B cell (primary cell): ENCODE measurements at regions not wholly inside any gene's neighbourhood (a gene's known extent, or its start where the extent isn't known, plus 50 kb on each side); places are given as distances from the start of the nearest gene placed in this dataset.

ENCODE experiments used
- ATAC-seq: fragments of 200-7000 bp; cut with Tn5 transposase; one replicate; pipeline ENCODE4 v1.10.0; 2021; ENCODE audit warnings: low read depth, mild to moderate bottlenecking, moderate number of reproducible peaks, moderate library complexity
- CTCF ChIA-PET: fragments of 350-600 bp; sonication (Branson Sonifier 250); formaldehyde crosslinking; loops from one replicate; lab custom pipeline; 2021; ENCODE audit warnings: antibody characterized with exemption, inconsistent platforms; lab: Charles Lee
- POLR2A ChIA-PET: fragments of 350-600 bp; sonication (Branson Sonifier 250); formaldehyde crosslinking; loops from one replicate; lab custom pipeline; 2021; ENCODE audit warnings: antibody characterized with exemption; lab: Charles Lee
- DNase-seq: peaks from one replicate; pipeline ENCODE4 v3.0.0; 2013
- H2AFZ ChIP-seq: 2 replicates; pipeline ENCODE4 v1.6.1; 2012; ENCODE audit warnings: mild to moderate bottlenecking, low read depth, low read length; ENCODE audit not compliant: insufficient read depth, poor library complexity, severe bottlenecking
- H3K27ac ChIP-seq, 2 donors: 1 replicate in 1 of 2; 2 replicates in 1 of 2; pipeline ENCODE4 v1.5.1; 2012 to 2013; ENCODE audit warnings: low read length in 2 of 2, mild to moderate bottlenecking in 2 of 2, moderate library complexity in 1 of 2
- H3K27me3 ChIP-seq, 4 experiments: fragments of 200-600 bp in 1 of 4; sonication (generic) in 1 of 4; replicated peaks in 1 of 4; 1 replicate in 2 of 4; 2 replicates in 2 of 4; pipeline versions ENCODE4 v1.6.1 to v1.7.0; 2013 to 2016; ENCODE audit warnings: low read length in 3 of 4, mild to moderate bottlenecking in 2 of 4, mixed read lengths in 1 of 4, moderate library complexity in 1 of 4; ENCODE audit not compliant: insufficient read depth in 4 of 4, control insufficient read depth in 3 of 4; ENCODE audit errors: control extremely low read depth in 1 of 4
- H3K36me3 ChIP-seq, 2 experiments: replicated peaks in 1 of 2; 1 replicate in 1 of 2; 2 replicates in 1 of 2; pipeline versions ENCODE4 v1.6.1 to v1.7.1; 2013; ENCODE audit warnings: low read length in 1 of 2; ENCODE audit not compliant: insufficient read depth in 2 of 2, control insufficient read depth in 1 of 2; ENCODE audit errors: control extremely low read depth in 1 of 2, extremely low read depth in 1 of 2
- H3K4me1 ChIP-seq, 2 donors: fragments of 200-600 bp in 1 of 2; sonication (generic) in 1 of 2; 1 replicate in 1 of 2; 2 replicates in 1 of 2; pipeline versions ENCODE4 v1.5.1 to v1.6.1; 2013 to 2017; ENCODE audit warnings: low read length in 2 of 2; ENCODE audit not compliant: control insufficient read depth in 2 of 2, insufficient read depth in 2 of 2
- H3K4me2 ChIP-seq: replicated peaks from 2 replicates; pipeline ENCODE3; 2012; ENCODE audit warnings: mild to moderate bottlenecking, low read depth, low read length; ENCODE audit not compliant: poor library complexity, severe bottlenecking
- H3K4me3 ChIP-seq, 5 experiments: fragments of 200-600 bp in 1 of 5; sonication (generic) in 1 of 5; 1 replicate in 3 of 5; 2 replicates in 2 of 5; pipeline versions ENCODE4 v1.5.1 to v1.7.0; 2011 to 2016; ENCODE audit warnings: low read length in 4 of 5, mild to moderate bottlenecking in 4 of 5, low read depth in 2 of 5, control low read depth in 1 of 5, moderate library complexity in 1 of 5; ENCODE audit not compliant: insufficient read depth in 1 of 5; ENCODE audit errors: control extremely low read depth in 1 of 5, extremely low read depth in 1 of 5
- H3K79me2 ChIP-seq: fragments of 200-600 bp; sonication (generic); one replicate; pipeline ENCODE4 v1.6.0; 2016; ENCODE audit warnings: low read length; ENCODE audit not compliant: control insufficient read depth, insufficient read depth
- H3K9ac ChIP-seq: fragments of 200-600 bp; sonication (generic); 2 replicates; pipeline ENCODE4 v1.6.1; 2017; ENCODE audit warnings: mild to moderate bottlenecking, low read length, moderate library complexity
- H3K9me3 ChIP-seq, 3 donors: one replicate each; pipeline versions ENCODE4 v1.6.1 to v1.7.1; 2013; ENCODE audit warnings: low read length in 2 of 3; ENCODE audit not compliant: control insufficient read depth in 2 of 3, insufficient read depth in 1 of 3; ENCODE audit errors: control extremely low read depth in 1 of 3
- H4K20me1 ChIP-seq: 2 replicates; pipeline ENCODE4 v1.6.0; 2012; ENCODE audit warnings: mild to moderate bottlenecking, low read length; ENCODE audit not compliant: insufficient read depth, control insufficient read depth, poor library complexity, severe bottlenecking
- H3K27ac Mint-ChIP-seq: one replicate; pipeline ENCODE4 v1.8.0; 2021; ENCODE audit warnings: mixed read lengths
- H3K27me3 Mint-ChIP-seq: one replicate; pipeline ENCODE4 v1.8.0; 2021; ENCODE audit warnings: mixed read lengths
- H3K4me1 Mint-ChIP-seq: one replicate; pipeline ENCODE4 v1.8.0; 2021; ENCODE audit warnings: mixed read lengths
- H3K4me3 Mint-ChIP-seq: one replicate; pipeline ENCODE4 v1.8.0; 2021; ENCODE audit warnings: mixed read lengths
- H3K9me3 Mint-ChIP-seq: one replicate; pipeline ENCODE4 v1.8.0; 2022; ENCODE audit warnings: mixed read lengths; ENCODE audit not compliant: insufficient read depth
- EZH2 ChIP-seq: IDR thresholded peaks from 2 replicates; pipeline ENCODE4 v1.6.1; 2012; ENCODE audit warnings: borderline replicate concordance, low read depth, mild to moderate bottlenecking, moderate library complexity, low read length; ENCODE audit not compliant: insufficient read depth, poor library complexity, severe bottlenecking
- WGBS: methylation state at CpG from one replicate; pipeline ENCODE4 v1.1.5; 2013; ENCODE audit warnings: missing lambda C conversion rate; ENCODE audit not compliant: insufficient coverage; 5-methylcytosine and 5-hydroxymethylcytosine counted together
- intact Hi-C: fragments of 100-400 bp; cut with micrococcal nuclease; formaldehyde crosslinking; loops from one replicate; pipeline ENCODE4 v1.10.0; 2022
- TF ChIP-seq, protein P1 (sequence below): fragments of 200-600 bp; IDR thresholded peaks from one replicate; pipeline ENCODE4 v1.8.0; 2022; ENCODE audit warnings: antibody characterized with exemption, mild to moderate bottlenecking

GRCh38 chr1:29943034-29943433 is 706.7 kb downstream of the PTPRU start:
- Mint-ChIP-seq H3K4me3 (no peak overlapping the region), H3K27ac (no peak overlapping the region), H3K4me1 (no peaks in the 10 kb centered on the region), H3K9me3 (no peaks in the 10 kb centered on the region), H3K27me3 (peaks cover 10% of the 10 kb centered on the region)
- H3K79me2 ChIP-seq, result no peaks in the 10 kb centered on the region
- 83% methylated on average over 2 of the region's 2 CpGs for WGBS
- H3K9me3 ChIP-seq, result peaks cover 0 to 4% (median 0%) of the 10 kb centered on the region in 3 donors
- no peak overlapping the region for H3K9ac ChIP-seq
- H3K27ac ChIP-seq, result no peak overlapping the region
- POLR2A ChIA-PET, result no interaction called here
- H3K4me3 ChIP-seq, result no peak overlapping the region
- no peak for TF ChIP-seq EZH2
- TF ChIP-seq, protein P1, sequence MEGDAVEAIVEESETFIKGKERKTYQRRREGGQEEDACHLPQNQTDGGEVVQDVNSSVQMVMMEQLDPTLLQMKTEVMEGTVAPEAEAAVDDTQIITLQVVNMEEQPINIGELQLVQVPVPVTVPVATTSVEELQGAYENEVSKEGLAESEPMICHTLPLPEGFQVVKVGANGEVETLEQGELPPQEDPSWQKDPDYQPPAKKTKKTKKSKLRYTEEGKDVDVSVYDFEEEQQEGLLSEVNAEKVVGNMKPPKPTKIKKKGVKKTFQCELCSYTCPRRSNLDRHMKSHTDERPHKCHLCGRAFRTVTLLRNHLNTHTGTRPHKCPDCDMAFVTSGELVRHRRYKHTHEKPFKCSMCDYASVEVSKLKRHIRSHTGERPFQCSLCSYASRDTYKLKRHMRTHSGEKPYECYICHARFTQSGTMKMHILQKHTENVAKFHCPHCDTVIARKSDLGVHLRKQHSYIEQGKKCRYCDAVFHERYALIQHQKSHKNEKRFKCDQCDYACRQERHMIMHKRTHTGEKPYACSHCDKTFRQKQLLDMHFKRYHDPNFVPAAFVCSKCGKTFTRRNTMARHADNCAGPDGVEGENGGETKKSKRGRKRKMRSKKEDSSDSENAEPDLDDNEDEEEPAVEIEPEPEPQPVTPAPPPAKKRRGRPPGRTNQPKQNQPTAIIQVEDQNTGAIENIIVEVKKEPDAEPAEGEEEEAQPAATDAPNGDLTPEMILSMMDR, result no peak
- DNase-seq, result no peak
- no peak for ATAC-seq
- no peaks in the 10 kb centered on the region for H3K36me3 ChIP-seq
- H3K27me3 ChIP-seq, result no peaks in the 10 kb centered on the region
- no peak overlapping the region for H2AFZ ChIP-seq
- CTCF ChIA-PET, result no interaction called here
- intact Hi-C loops, result no loop called here
- no peak overlapping the region for H3K4me2 ChIP-seq
- no peaks in the 10 kb centered on the region for H4K20me1 ChIP-seq
- H3K4me1 ChIP-seq, result no peaks in the 10 kb centered on the region

GRCh38 chr1:29939079-29939478 is 702.8 kb downstream of the PTPRU start:
- H3K36me3 ChIP-seq, result no peaks in the 10 kb centered on the region
- H3K4me2 ChIP-seq, result no peak overlapping the region
- intact Hi-C loops, result no loop called here
- no peak overlapping the region for H3K4me3 ChIP-seq
- ATAC-seq (no peak), DNase-seq (no peak)
- Mint-ChIP-seq H3K27me3 (peaks cover 10% of the 10 kb centered on the region), H3K27ac (no peak overlapping the region), H3K4me1 (no peaks in the 10 kb centered on the region), H3K9me3 (no peaks in the 10 kb centered on the region), H3K4me3 (no peak overlapping the region)
- WGBS, result 63% methylated on average over 2 of the region's 2 CpGs
- peaks cover 0 to 4% (median 0%) of the 10 kb centered on the region in 3 donors for H3K9me3 ChIP-seq
- ChIA-PET CTCF (no interaction called here), POLR2A (no interaction called here)
- no peak overlapping the region for H2AFZ ChIP-seq
- no peaks in the 10 kb centered on the region for H3K79me2 ChIP-seq
- no peak overlapping the region for H3K27ac ChIP-seq
- H3K27me3 ChIP-seq, result no peaks in the 10 kb centered on the region
- no peaks in the 10 kb centered on the region for H4K20me1 ChIP-seq
- H3K4me1 ChIP-seq, result no peaks in the 10 kb centered on the region
- H3K9ac ChIP-seq, result no peak overlapping the region
- TF ChIP-seq, protein P1, result no peak
- TF ChIP-seq EZH2, result no peak
